RPMI7951 (cell line): ENCODE measurements at regions not wholly inside any gene's neighbourhood (a gene's known extent, or its start where the extent isn't known, plus 50 kb on each side); places are given as distances from the start of the nearest gene placed in this dataset.
"Not testable (repeated sequence)": the region's sequence is repeated elsewhere in the genome, so short reads cannot be mapped to it uniquely, and the experiment has no call there.

ENCODE experiments used
- DNase-seq: peaks from one replicate; pipeline ENCODE4 v3.0.0-alpha.2; 2012; ENCODE audit warnings: low read depth

DNA sequence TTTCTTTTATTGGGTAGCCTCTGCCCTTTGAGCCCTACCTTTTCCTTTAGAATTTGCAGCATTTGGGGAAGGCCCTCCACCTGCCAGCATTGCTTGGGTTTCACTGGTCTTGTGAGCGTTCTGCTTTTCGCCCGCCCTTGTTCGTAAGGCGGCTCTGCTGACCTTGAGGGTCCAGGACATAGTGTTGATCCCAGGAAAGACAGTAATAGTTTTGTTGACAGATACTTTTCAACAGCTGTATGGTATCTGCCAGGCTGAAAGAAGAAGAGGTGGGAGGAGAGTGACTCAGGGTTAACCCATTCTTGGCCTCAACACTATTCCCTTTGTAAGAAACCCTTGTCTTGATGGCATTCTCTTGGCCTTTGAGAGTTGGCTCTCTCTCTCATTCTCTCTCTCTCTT lies 113.4 kb upstream of the SPAG17 start:
- no peak for DNase-seq

DNA sequence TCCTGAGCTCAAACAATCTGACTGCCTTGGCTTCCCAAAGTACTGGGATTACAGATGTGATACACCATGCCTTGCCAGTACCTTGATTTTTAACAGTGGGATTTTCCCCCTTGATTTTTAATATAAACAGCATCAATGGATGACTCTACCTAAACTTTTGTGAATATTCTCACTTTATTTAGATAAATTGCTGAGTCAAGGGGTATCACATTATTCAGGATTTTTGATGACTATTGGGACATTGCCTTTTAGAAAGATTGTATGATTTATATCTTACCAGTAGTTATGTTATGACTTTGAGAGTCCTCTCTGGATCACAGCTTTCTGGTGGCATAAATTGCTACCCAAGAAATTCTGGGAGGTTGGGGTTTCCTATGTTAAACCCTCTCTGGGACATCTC lies 112.5 kb upstream of the SPAG17 start:
- DNase-seq, result no peak

- no peak for DNase-seq
Measured at GRCh38 chr1:118294875-118295642, 110.0 kb upstream of the SPAG17 start.

DNA sequence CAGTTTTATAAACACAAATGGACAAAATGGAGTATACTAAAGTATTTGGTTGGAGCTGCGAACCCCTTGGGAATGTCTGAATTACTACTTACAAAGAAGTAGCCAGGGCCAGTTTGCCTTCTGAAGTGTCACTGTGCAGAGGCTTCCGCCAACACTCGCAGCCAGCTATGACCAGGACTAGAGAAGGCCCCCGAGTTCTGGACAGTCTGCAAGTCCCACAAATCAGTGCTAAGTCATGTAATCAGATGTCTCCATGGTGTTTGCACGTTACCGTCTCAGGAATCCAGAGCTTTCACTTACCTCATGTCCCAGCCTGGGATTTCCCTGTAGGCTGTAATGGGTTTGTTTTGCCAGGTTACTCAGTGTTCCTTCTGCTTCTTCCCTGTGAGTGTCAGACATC lies 106.6 kb upstream of the SPAG17 start:
- DNase-seq, result no peak

GRCh38 chr1:118290571-118290970 lies 105.5 kb upstream of the SPAG17 start:
- DNase-seq, result no peak

GRCh38 chr1:118290046-118290445 lies 105.0 kb upstream of the SPAG17 start:
- DNase-seq, result no peak

GRCh38 chr1:118280656-118281055 lies 95.6 kb upstream of the SPAG17 start:
- not testable (repeated sequence) for DNase-seq

- DNase-seq, result peak; percentile 37
Measured at GRCh38 chr1:118275472-118276115, 90.6 kb upstream of the SPAG17 start.

GRCh38 chr1:118272884-118273283 lies 87.9 kb upstream of the SPAG17 start:
- DNase-seq, result no peak

GRCh38 chr1:118271883-118272282 lies 86.9 kb upstream of the SPAG17 start:
- DNase-seq, result no peak

DNA sequence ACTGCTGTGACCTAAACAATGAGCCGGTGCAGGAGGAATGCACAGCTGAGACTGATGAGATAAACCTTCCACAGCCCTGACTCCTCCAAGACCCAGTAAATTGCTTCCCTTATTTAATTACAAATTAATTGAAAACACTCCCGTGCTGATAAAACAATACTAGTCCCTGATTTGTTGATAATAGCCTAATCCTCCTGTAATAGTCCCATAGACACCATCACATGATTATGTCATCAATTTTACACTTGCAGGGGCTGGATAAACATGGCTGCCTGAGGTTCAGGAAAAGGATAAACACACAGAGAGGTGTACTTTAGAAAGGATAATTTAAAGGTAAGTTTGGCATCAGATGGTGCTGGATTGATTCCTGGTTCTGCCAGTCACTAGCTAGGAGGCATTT lies 84.6 kb upstream of the SPAG17 start:
- DNase-seq, result no peak

DNA sequence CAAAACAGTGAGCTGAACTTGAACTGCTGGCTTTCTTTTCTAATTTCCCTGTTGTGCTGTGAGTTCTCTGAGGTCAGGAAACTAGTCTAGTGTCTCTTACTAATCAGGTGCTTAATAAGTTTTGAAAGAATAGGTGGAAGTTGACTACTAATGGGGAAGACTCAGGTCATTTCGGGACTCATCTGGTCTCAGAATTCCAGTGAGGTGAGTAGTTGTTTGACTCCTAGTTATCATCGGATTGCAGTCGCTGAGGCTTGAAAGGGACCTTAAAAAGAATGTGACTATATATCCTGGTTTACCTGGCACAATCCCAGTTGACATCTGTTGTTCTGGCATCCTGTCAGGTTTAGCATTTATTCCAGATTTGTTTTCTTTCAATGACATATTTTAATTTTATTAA lies 81.4 kb upstream of the SPAG17 start:
- no peak for DNase-seq

DNA sequence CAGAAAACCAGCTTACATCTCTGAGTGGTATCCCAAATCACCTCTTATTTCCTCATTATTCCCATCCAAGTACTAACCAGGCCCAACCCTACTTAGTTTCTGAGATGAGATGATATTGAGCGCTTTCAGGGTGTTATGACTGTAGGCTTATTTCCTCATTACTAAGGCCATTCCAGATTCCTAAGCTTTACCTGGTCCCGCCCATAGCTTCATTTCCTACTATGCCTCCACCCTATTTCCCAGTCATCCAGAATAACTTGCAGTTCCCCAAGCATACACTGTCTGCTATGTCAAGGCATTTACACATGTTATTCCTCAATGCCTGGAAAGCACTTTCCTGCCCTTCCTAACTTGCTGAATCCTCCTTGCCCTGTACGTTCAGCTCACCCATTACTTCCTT lies 79.3 kb upstream of the SPAG17 start:
- no peak for DNase-seq

- DNase-seq, result no peak
Measured at GRCh38 chr1:118262865-118263264, 77.8 kb upstream of the SPAG17 start.

DNA sequence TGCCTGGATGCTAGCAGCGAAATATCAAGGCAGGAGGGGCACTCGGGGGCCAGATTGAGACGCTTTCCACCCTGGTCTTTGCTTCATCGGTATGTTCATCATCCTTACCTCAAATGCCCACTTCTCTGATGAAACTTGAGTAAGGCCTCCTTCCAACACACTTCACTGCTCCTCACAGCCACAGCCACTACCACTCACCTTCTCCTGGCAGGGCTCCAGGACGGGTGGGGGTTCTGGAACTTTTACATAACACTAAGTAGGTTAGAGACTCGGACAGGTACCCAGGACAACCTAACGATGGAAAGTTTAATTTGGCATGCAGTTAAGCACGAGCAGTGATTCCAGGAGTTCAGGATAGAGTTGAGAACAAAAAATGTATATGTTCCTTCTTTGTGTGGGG lies 73.9 kb upstream of the SPAG17 start:
- DNase-seq, result no peak

GRCh38 chr1:118257946-118258345 lies 72.9 kb upstream of the SPAG17 start:
- DNase-seq, result no peak

DNA sequence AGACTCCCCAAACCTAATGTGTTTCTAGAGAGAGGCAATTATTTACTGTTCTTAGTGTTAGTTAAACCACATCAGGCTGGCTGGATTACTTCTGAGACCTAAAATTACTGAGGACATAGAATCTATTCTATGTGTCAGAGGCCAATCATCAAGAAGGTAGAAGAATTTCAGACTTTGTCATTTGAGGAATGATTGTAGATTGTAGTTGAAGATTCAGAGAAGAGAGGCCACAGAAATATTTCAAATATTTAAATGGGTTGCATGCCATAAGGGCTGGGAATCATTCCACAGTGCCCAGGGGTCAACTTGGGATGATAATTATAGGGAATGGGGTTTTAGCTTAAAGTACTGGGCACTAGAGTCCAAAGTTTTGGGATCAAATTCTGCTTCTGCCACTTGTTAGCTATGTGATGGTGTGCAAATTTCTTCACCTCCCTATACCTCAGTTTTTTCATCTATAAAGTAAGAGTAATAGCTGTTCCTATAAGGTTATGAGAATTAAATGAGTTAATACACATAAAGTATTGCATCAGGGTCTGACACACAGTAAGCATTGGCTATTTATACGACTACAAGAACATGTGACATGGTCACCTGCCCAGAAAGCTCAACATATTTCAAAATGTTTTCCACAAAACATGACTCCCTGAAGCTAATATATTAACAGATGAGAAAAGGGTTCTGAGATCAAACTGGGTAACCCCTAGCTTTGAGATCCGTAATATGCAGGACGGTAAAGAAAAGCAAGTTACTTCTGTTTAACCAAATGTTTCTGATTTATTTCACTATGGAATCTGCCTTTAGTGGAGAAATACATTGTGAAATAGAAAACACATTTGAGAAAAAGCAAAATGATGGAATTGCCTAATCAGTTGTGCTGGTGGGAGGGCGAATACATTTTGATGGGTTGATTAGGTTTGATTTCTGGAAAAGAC lies 69.7 kb upstream of the SPAG17 start:
- no peak for DNase-seq

DNA sequence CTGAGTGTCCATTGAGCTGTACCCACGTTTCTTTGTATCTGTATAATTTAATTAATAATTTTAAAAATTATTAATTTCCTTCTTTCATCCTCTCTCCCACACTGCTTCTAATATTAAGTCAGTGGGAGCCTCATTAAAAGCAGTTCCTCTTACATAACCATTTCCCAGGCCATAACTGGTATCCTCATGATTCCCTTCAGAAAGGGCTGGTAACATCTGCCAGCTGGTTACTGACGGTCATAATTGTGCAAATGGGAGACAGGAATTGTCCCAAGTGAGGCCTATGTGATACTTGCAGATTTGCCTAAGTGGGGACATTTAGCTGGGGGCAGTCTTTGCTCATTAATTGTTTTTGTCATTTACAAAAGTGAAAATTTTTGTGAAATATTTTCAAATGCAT lies 69.0 kb upstream of the SPAG17 start:
- no peak for DNase-seq

DNA sequence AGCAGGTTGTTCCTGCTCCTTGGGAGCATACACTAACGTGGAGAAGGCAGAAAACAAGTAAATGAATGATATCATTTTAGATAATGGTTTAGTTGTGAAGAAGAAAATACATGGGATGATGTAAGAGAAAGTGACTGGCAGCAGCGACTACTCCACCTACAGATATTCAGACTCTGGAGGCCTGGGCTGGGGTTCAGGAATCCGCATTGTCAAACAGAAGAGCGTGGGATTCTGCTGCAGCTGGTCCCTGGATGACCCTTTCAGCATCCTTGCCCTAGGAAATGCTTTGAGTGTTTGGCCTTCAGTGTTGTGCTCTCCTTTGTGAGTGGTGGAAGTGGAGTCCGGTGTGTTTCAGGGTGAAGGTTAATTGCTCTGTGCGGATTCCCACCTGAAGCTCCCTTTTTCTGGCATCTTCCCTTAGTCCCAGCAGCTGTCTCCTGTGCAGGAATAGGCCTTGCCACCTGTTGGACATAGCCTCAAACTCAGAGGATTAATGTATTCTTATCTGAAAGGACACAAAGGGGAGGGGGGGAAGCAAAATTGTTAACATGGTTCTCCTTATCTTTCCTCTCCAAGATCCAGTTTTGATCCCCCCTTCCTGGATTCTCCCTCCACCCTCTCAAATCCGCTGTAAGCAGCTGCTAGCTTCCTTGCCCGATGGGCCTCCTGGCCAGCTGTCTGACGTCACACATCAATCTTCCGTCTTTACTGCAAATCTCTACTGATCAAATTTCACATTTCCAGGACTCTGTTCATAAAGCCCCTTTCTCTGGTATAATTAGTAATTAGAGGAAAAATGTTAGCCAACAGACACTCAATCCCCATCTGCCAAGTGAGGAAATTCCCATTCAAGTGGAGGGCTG lies 68.3 kb upstream of the SPAG17 start:
- DNase-seq, result no peak

DNA sequence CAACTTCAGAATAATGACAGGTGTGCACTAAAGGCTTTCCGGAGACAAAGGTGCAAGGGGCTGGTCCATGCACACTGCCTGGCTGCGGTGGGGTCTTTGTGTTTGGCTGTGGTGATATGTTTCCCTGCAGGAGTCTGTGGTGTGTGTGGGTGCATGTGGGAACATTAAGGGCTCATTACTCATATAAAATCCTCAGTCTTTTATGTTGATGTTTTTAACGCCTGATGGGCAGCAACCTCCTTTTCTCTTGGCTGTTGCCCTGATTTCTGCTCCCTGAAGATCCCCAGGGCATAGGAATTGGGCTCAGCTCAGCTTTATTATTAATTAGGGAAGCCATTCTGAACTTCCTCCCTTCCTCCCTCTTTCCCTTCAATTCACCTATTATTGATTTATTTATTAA lies 67.6 kb upstream of the SPAG17 start:
- no peak for DNase-seq

- peak; percentile 2 for DNase-seq
Measured at GRCh38 chr1:118250232-118250631, 65.2 kb upstream of the SPAG17 start.

GRCh38 chr1:118249641-118250040 lies 64.6 kb upstream of the SPAG17 start:
- DNase-seq, result no peak
